DMS 273 (cell line): ENCODE measurements at regions not wholly inside any gene's neighbourhood (a gene's known extent, or its start where the extent isn't known, plus 50 kb on each side); places are given as distances from the start of the nearest gene placed in this dataset.
A peak's percentile ranks its signal among the peaks of the same experiment; 100 is the strongest.
"Not testable (repeated sequence)": the region's sequence is repeated elsewhere in the genome, so short reads cannot be mapped to it uniquely, and the experiment has no call there.

Experiments
- DNase-seq: peaks from one replicate; lab custom pipeline; 2025; ENCODE audit not compliant: unreplicated experiment; lab: John Stamatoyannopoulos, UW

DNA sequence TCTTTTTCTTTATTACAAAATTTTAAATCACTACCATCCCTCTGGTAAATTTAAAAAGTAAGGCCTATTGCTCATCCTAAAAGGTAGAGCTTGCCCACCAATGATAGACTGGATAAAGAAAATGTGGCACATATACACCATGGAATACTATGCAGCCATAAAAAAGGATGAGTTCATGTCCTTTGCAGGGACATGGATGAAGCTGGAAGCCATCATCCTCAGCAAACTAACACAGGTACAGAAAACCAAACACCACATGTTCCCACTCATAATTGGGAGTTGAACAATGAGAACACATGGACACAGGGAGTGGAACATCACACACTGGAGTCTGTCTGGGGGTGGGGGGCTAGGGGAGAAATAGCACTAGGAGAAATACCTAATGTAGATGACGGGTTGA, 155.2 kb upstream of the NOCT start:
- not testable (repeated sequence) for DNase-seq

GRCh38 chr4:138859254-138859653, 156.3 kb upstream of the NOCT start:
- no peak for DNase-seq

DNA sequence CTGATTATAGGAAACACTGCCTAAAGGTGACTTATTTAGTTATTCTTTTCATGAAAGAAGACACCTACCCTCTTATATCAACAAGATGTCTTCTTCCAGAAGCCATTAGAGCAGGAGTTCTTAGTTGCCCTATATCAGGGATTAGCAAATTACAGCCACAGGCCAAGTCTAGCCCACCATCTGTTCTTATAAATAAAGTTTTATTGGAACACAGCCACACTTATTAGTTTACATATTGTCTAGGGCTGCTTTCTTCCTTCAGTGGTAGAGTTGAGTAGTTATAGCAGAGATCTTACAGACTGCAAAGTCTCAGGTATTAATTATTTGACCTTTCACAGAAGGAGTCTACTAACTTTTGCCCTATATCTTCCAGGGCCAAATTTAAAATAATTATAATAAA, 157.2 kb upstream of the NOCT start:
- no peak for DNase-seq

DNA sequence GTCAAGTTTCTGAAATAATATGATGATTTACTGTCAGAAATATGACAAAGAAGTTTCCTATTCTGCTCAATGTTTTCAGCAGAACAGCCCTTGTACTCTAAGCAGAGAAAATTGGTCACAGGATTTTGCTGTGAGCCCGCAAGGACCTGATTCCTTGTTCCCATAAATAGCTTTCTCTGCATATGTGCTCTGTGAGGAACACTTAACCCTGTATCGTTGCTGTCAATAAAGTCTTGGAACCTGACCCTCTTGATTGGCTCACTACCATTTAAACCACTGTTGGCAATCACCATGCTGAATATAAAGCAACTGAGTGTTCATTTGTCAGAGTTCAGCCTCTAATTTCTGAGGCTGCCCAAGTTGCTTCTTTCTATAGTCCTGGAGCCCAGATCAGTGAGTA, 158.2 kb upstream of the NOCT start:
- DNase-seq: no peak

DNA sequence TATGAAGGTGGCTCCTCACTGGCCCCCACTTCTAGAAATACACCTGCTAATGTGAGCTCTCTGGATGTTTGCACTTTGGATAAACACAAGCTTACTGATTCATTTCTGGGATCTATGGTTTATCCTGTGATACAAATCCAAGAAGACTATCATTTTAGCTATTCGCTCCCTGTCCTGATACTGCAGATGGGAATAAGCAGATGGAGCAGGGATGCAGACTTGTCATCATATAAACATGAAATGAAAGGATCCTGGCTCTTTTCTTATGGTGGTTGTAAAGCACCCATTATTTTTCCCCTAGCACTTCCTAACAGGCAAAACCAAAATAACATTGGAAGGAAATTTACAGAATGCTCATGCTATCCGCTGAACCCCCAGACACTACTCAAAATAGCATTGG, 162.9 kb upstream of the NOCT start:
- no peak for DNase-seq

GRCh38 chr4:138851391-138852335, 163.9 kb upstream of the NOCT start:
- peak; percentile 72 for DNase-seq

DNA sequence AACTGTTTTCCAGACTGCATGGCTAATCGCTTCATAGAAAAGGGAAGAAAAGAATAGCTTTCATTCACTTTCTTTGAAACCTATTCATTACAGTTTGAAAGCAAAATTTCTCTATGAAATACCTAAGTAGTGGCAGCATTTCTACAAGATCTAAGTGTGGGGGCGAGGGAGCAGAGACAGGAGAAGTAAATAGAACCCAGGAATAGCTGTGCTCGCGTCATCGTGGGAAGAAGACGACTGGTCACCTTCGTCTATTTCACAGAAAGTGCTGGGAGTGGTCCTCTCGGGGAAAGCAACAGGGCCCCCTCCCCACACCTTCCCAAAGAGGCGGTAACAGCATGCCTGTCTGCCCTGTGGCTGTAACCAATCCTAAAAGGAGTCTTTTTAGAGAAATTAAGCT, 169.9 kb upstream of the NOCT start:
- DNase-seq: no peak

- DNase-seq: peak; percentile 7
These were observed 170.5 kb upstream of the NOCT start for GRCh38 chr4:138845054-138845453.

DNA sequence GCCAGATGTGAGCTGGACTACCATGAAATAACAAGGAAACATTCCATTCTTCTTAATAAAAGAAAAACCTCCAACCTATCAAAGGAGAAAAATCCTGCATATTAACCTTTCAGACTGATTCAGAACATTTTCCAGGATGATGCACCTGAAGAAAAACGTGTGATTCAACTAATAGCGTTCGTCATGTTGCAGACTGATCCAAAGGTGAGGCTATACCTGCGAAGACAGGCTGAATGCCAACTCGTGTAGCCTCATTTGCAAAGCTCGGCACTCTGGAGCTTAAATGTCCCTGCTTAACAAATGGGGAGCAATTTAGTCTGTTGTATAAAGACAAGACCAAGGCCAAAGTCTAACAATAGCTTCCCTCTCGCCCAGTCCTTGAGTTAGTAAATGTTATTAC, 172.0 kb upstream of the NOCT start:
- no peak for DNase-seq

GRCh38 chr4:138841343-138841742, 174.2 kb upstream of the NOCT start:
- no peak for DNase-seq

GRCh38 chr4:138838251-138838650, 177.3 kb upstream of the NOCT start:
- no peak for DNase-seq

DNA sequence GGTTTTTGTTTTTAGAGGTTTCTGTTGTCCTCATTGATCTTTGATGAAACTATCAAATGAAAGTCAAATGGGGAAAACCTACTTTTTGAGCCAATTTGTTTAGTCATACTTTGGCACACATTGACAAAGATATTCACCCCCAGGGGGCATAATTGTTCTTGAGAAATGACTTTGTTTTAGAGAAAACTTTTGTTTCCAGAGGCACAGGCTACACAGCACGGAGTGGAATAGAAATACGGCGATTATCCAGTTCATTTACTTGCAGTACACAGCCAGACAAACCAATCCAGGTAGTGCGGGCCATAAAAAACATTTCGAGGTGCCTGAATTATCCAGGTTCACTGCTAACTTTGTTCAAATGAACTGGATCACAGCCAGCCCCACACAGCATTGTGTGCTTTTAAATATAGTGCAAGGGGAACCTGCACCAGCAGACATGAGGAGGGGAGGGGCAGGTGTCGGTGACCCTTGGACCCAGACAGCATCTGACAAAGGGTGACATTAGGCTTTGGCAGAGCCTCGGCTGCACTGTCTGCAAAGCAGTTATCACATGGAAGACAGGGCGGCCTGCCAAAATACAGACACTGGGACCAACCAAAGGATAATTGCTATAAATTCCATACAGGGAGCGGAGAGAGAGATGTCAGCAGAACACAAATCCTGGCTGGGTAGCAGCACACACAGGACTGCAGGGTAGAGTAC, 179.6 kb upstream of the NOCT start:
- peak; percentile 13 for DNase-seq

GRCh38 chr4:138833974-138834373, 181.6 kb upstream of the NOCT start:
- DNase-seq: no peak

GRCh38 chr4:138832563-138832962, 183.0 kb upstream of the NOCT start:
- no peak for DNase-seq

- DNase-seq: no peak
These were observed 183.6 kb upstream of the NOCT start for GRCh38 chr4:138831948-138832347.

DNA sequence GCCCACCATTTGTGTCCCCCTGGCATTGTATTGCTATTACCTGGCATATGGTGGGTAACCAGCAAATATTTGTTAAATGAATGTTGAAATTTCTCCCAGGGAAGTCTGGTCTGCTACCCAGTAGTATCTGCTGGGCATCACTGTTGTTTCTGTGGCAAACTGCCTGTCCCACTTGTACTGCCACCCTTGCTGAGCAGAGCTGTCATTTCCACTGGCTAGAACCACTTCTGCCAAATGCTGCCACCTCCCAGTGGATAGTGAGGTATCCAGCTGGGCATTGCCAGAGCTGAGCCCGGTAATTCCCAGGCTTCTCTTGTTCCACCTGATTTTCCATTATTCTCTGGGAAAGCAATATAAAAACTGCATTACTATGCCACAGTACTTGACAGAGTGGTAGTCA, 186.7 kb upstream of the NOCT start:
- DNase-seq: no peak

DNA sequence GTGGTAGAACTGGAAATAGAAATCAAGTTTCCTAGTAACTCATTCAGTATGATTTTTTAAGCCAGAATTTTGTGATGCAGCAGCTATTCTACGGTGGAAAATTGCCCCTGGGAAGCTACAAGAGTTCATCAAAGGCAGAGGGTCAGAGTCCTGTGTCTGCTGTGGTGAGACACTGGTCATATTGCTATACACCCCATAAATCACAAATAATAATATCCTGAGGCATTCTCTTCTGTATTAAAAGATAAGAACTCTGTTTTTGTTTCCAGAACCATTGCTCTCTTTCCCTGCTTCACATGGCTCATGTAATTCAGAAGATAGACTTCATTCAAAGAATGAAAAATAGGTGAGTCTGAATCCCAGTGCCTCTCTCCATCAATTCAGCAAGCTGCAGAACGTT, 188.8 kb upstream of the NOCT start:
- no peak for DNase-seq

GRCh38 chr4:138826322-138826721, 189.3 kb upstream of the NOCT start:
- no peak for DNase-seq

DNA sequence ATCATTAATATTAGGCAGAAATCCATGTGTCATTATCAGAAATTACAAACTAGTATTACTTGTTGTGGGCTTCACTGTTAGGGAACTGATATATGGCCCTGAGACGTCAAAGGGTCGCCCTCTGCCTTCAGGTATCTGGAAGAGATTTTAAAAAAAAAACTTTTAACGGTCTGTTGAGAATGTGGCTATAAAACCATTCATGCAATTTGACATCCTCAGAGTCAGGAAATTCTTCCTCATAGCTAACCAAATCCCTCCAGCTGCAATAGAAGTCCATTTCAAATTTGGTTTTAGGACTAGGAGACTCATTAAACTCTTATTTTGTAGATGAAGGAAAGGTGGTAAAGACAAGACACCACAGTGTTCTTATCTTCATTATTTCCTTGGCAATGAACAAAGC, 194.2 kb upstream of the NOCT start:
- DNase-seq: no peak

DNA sequence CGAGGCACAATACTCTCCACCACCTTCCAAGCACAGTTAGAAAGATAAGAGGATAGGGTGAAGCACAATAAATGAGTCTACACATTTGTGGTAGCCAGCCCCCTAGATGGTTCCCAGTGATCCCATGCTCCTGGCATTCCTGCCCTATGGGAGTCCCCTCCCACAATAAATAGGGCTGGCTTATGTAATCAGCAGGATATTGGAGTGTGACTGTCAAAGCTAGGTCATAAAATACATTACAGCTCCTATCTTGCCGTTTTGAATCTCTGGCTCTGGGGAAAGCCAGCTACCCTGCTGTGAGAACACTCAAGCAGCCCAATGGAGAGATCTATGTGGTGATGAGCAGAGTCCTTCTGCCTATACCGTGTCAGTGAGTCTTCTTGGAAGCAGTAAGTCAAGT, 198.7 kb upstream of the NOCT start:
- no peak for DNase-seq

DNA sequence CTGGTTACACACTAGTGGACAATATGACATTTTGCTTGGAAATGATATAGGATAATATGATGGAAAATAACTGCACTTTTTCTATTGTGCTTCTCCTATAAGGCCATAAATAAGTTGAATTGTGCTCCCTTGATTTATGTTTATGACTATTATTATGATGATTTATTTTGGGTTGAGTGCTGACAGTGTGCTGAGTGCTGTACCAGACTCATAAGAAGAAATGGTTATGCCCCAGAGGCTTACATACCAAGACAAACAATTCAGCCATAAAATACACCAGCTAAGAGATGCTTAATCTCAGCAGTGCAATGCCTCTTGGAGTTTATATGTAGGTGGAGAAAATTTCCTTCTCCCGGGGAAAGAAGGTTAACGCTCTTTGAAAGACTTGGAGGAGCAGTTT, 199.8 kb upstream of the NOCT start:
- DNase-seq: no peak

DNA sequence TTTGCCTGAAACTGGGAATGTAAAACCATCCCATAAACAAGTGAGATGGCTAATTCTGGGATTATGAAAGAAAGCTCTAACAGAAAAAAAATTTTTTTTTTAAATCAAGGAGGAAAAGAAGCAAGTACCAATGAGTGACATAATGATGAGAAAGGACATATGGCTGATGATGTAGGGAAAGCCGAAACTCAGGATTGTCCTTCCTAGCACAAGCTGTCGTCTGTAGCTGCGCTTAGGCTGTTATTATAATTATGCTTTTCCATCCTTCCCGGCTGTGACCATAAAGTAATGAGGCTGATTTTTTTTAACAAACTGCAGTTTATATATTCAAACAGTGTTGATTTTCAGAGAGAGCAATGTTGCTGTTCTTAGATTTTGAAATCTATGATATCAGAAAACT, 209.8 kb upstream of the NOCT start:
- DNase-seq: peak; percentile 46
